NT2/D1 (cell line): ENCODE measurements at regions not wholly inside any gene's neighbourhood (a gene's known extent, or its start where the extent isn't known, plus 50 kb on each side); places are given as distances from the start of the nearest gene placed in this dataset.

Experiments
- DNase-seq: peaks from one replicate; pipeline ENCODE4 v3.0.0-alpha.2; 2011; ENCODE audit warnings: low read depth, low spot score
- H3K27me3 ChIP-seq: 2 replicates; pipeline ENCODE4 v1.6.0; 2011; ENCODE audit warnings: mild to moderate bottlenecking; ENCODE audit not compliant: insufficient read length, insufficient read depth
- H3K36me3 ChIP-seq: 2 replicates; pipeline ENCODE4 v1.6.1; 2011; ENCODE audit warnings: mild to moderate bottlenecking, low read length, mixed read lengths; ENCODE audit not compliant: insufficient read depth, insufficient read length
- H3K4me1 ChIP-seq: 2 replicates; pipeline ENCODE4 v1.5.1; 2011; ENCODE audit not compliant: insufficient read depth, insufficient read length
- H3K4me3 ChIP-seq: 2 replicates; pipeline ENCODE4 v1.5.1; 2011; ENCODE audit warnings: low read depth; ENCODE audit not compliant: insufficient read length
- H3K9ac ChIP-seq: 2 replicates; pipeline ENCODE4 v1.6.0; 2011; ENCODE audit warnings: low read depth; ENCODE audit not compliant: insufficient read length
- H3K9me3 ChIP-seq: 2 replicates; pipeline ENCODE4 v1.5.1; 2011; ENCODE audit warnings: mild to moderate bottlenecking, low read length; ENCODE audit not compliant: insufficient read depth
- SUZ12 ChIP-seq: IDR thresholded peaks from 2 replicates; pipeline ENCODE4 v1.6.1; 2011; ENCODE audit not compliant: insufficient read length, insufficient read depth; ENCODE audit errors: extremely low read depth
- YY1 ChIP-seq: IDR thresholded peaks from 2 replicates; pipeline ENCODE4 v1.6.1; 2011; ENCODE audit not compliant: insufficient read length, insufficient read depth
- ZNF274 ChIP-seq: IDR thresholded peaks from 2 replicates; pipeline ENCODE4 v1.6.1; 2011; ENCODE audit warnings: mild to moderate bottlenecking, low read depth, low read length

DNA sequence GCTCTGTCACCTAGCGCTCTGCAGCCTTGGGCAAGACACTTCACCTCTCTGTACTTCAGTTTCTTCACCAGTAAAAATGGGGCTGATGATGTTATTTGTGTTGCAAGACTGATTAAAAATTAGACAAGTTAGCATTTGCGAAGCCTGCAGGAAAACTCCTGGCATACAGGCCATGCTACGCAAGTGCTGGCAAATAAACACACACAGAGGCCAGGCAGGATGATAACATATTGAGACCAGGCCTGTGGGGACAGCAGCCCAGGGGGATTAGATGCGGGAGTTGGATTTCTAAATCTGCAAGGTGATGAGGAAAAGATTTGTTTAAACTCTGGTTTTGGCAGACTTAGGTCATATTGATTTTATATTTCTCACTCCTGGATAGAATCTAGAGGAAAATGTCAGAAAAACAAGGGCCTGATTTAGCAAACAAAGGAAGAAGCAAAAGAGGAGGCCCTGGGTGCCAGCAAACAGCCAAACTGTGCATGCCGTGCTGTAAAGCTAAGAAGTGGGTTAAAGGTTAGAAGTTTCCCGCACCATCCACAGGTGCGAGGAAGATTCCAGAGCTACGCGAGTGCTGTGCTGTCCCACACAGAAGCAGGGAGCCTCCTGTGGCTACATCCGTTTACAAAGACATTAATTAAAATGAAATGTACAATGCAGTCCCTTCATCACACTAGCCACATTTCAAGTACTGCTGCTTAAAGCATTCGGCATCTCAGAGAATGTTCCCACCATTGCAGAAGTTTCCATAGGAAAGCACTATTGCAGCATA, 532.2 kb downstream of the NPHP4 start:
- Histone ChIP-seq H3K27me3 (no peaks in the 10 kb centered on the region), H3K9me3 (peaks cover 17% of the 10 kb centered on the region; the same call in 1 of the 2 replicates), H3K4me3 (no peak overlapping the region), H3K9ac (no peak overlapping the region), H3K4me1 (peaks cover 11% of the 10 kb centered on the region), H3K36me3 (no peaks in the 10 kb centered on the region)
- no peak for DNase-seq
- no peak for TF ChIP-seq ZNF274
- TF ChIP-seq SUZ12: no peak

DNA sequence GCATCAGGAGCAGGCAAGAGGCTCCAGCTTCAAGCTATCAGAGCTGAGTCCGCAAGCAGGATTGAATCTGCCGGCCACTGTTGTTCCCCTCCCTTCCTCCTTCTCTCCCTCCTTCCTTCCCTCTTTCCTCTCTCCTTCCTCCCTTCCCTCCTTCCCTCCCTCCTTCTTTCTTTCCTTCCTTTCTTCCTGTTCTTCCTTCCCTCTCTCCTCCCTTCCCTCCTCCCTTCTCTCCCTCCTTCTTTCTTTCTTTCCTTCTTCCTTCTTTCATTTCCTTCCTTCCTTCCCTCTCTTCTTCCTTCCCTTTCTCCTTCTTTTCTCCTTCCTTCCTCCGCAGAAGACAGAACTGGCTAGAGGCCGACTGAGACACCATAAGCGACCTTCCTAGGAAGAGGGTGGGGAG, 534.0 kb downstream of the NPHP4 start:
- no peak overlapping the region for H3K9ac ChIP-seq
- H3K36me3 ChIP-seq: no peaks in the 10 kb centered on the region
- no peak for TF ChIP-seq ZNF274
- no peaks in the 10 kb centered on the region for H3K27me3 ChIP-seq
- peaks cover 14% of the 10 kb centered on the region for H3K4me1 ChIP-seq
- H3K9me3 ChIP-seq: peaks cover 17% of the 10 kb centered on the region; the same call in 1 of the 2 replicates
- H3K4me3 ChIP-seq: no peak overlapping the region
- DNase-seq: no peak

DNA sequence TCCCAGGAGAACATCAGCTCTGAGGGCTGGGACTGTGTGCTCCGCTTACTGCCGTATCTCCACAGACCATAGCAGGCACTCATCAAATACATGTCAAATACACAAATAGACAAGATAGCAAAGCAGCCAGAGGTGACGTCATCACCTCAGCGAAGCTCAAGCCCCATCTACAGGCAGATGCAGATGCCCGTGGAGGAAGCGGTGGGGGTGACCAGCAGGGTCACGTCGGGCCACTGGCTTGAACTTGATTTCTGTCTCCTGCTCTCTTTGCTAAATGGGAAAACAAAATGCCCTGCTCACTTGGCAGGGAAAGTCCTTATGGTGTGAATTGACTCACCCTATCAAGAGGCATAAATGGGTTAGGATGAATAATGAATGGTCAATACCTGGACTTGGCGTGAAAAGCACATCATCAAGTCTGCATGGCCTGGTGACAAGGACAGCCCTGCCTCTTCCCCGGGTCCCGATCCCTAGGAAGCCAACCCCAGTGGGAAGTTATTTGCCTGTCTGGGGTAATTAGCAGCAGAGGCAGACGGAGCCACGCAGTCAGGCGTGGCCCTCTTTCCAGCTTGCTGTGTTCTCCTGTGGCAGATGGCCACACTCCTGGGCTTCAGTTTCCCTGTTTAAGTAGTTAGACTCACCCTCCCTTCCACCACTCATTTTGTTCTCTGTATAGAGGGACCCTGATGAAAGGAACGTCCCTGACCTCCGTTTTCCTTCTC, 536.0 kb downstream of the NPHP4 start:
- Histone ChIP-seq H3K4me3 (no peak overlapping the region), H3K9me3 (peaks cover 6% of the 10 kb centered on the region; the same call in 1 of the 2 replicates), H3K27me3 (no peaks in the 10 kb centered on the region), H3K36me3 (no peaks in the 10 kb centered on the region), H3K4me1 (peaks cover 15% of the 10 kb centered on the region), H3K9ac (no peak overlapping the region)
- no peak for TF ChIP-seq YY1
- TF ChIP-seq ZNF274: no peak
- TF ChIP-seq SUZ12: no peak
- no peak for DNase-seq

DNA sequence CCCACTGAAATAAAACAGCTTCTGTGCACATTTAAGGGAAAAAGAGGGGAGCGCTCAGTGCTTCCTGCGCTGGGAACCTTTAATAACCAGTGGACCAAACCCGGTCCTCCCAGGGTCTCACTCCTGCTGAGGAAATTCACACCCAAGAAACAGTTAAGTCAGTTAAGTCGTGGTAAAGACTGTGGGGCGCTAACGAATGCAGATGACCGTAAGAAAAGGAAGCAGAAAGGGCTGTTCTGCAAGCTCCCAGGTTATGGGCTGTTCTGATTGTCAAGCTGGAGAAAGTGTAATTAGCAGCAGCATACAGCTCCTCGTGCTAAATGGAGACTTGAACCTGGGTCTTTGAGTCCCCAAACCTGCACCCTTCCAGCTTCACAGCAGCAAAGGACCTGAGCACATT, 536.6 kb downstream of the NPHP4 start:
- no peaks in the 10 kb centered on the region for H3K27me3 ChIP-seq
- H3K36me3 ChIP-seq: no peaks in the 10 kb centered on the region
- H3K4me1 ChIP-seq: peaks cover 19% of the 10 kb centered on the region
- H3K9ac ChIP-seq: no peak overlapping the region
- no peak overlapping the region for H3K4me3 ChIP-seq
- DNase-seq: no peak
- TF ChIP-seq SUZ12: no peak
- no peak for TF ChIP-seq YY1
- no peak for TF ChIP-seq ZNF274
- H3K9me3 ChIP-seq: no peaks in the 10 kb centered on the region

DNA sequence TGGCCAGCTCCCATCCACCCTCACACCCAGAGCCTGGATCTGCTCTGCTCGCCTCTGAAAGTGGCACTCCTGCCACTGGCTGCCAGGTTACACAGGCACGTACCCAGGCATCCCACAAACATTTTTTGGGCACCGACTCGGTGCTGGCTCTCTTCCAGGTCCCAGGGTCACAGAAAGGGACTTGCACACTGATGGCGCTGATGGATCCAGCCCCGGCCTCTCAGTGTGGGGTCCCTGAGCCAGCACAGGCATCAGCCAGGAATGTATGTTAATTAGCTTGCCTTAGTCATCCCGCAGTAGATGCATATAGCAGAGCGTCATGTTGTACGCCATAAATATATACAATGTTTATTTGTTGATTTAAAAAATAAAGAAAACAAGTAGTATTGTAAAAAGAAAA, 537.2 kb downstream of the NPHP4 start:
- no peak for TF ChIP-seq YY1
- no peak for TF ChIP-seq ZNF274
- TF ChIP-seq SUZ12: no peak
- H3K9ac ChIP-seq: no peak overlapping the region
- H3K4me3 ChIP-seq: no peak overlapping the region
- H3K4me1 ChIP-seq: peaks cover 22% of the 10 kb centered on the region
- H3K36me3 ChIP-seq: no peaks in the 10 kb centered on the region
- H3K9me3 ChIP-seq: no peaks in the 10 kb centered on the region
- H3K27me3 ChIP-seq: no peaks in the 10 kb centered on the region
- DNase-seq: peak; percentile 28

DNA sequence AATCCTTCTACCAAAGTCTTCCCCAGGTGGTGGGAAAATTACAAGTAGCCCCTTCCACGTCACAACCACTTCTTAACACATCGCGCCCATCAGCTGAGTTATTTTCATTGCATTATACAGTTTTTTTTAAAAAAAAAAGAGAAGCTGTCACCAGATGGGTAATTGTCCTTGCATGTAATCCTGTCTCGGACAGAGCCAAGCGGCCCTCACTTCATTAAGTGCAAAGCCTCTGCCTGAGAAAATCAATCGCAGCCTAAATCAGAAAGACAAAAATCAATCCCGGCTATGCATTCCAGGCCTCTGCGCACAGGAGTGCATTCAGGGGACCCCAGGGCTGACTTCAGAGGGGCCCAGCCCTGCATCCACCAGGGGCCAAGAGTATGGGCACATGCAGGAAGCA, 538.9 kb downstream of the NPHP4 start:
- TF ChIP-seq YY1 (no peak), SUZ12 (no peak), ZNF274 (no peak)
- Histone ChIP-seq H3K9ac (no peak overlapping the region), H3K4me1 (peaks cover 22% of the 10 kb centered on the region), H3K9me3 (no peaks in the 10 kb centered on the region), H3K36me3 (no peaks in the 10 kb centered on the region), H3K4me3 (no peak overlapping the region), H3K27me3 (no peaks in the 10 kb centered on the region)
- DNase-seq: no peak

DNA sequence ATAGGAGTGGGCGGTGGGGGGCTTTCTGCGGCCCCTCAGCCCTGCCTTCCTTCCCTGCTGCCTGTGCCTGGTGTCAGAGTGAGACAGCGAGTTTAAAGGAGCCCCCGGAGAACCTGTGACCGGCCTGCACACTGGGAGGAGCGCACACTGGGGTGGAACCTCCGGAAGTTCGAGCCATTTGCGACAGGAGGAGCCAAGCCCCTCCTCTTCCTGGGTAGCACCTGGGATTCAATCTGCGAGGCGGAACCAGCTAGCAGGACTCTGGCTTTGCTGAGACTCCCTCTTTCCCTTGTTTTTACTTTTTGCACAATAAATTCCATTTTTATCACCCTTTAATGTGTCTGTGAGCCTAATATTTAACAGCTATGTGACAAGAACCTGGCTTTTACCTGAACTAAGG, 540.6 kb downstream of the NPHP4 start:
- Histone ChIP-seq H3K9me3 (no peaks in the 10 kb centered on the region), H3K27me3 (no peaks in the 10 kb centered on the region), H3K4me3 (no peak overlapping the region), H3K36me3 (no peaks in the 10 kb centered on the region), H3K9ac (no peak overlapping the region), H3K4me1 (peaks cover 22% of the 10 kb centered on the region)
- TF ChIP-seq YY1 (no peak), ZNF274 (no peak), SUZ12 (no peak)
- DNase-seq: no peak
